ENCODE measurements at regions not wholly inside any gene's neighbourhood (a gene's known extent, or its start where the extent isn't known, plus 50 kb on each side); places are given as distances from the start of the nearest gene placed in this dataset.

DNA sequence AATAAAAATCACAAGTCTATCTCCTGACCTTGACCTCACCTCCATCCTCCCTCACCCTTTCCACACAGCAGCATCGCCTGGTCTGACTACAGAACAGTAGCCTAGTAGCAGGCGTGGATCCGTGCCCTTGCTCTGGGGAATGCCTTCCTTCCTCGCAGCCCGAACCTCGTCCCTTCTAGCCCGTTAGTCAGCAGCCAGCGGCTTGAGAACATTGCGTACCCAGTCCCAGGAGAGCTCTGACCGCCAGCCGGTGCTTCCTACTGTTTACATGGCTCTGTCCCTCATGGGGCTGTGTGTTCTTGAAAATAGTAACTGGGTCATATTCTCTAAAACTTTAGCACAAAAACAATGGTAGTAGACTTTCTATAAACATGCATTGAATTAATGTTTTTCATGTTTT is 682.7 kb upstream of the IGFBP3 start:
- Mint-ChIP-seq H3K4me3 (no peak overlapping the region), H3K27me3 (no peaks in the 10 kb centered on the region), H3K27ac (no peak overlapping the region), H3K9me3 (ENCODE audit: insufficient read depth) (no peaks in the 10 kb centered on the region), H3K4me1 (no peaks in the 10 kb centered on the region)
- no peak overlapping the region for H3K4me2 ChIP-seq (replicated peaks; ENCODE audit: low read depth, low read length, poor library complexity, severe bottlenecking)
- no peak overlapping the region for H3K4me3 ChIP-seq (ENCODE audit: control extremely low read depth in 1 of 5, extremely low read depth in 1 of 5, insufficient read depth in 1 of 5, low read depth in 2 of 5, low read length in 4 of 5)
- ChIA-PET CTCF (no interaction called here), POLR2A (no interaction called here)
- TF ChIP-seq, protein P1, sequence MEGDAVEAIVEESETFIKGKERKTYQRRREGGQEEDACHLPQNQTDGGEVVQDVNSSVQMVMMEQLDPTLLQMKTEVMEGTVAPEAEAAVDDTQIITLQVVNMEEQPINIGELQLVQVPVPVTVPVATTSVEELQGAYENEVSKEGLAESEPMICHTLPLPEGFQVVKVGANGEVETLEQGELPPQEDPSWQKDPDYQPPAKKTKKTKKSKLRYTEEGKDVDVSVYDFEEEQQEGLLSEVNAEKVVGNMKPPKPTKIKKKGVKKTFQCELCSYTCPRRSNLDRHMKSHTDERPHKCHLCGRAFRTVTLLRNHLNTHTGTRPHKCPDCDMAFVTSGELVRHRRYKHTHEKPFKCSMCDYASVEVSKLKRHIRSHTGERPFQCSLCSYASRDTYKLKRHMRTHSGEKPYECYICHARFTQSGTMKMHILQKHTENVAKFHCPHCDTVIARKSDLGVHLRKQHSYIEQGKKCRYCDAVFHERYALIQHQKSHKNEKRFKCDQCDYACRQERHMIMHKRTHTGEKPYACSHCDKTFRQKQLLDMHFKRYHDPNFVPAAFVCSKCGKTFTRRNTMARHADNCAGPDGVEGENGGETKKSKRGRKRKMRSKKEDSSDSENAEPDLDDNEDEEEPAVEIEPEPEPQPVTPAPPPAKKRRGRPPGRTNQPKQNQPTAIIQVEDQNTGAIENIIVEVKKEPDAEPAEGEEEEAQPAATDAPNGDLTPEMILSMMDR (IDR thresholded peaks at IDR 0.05): no peak
- no peak for TF ChIP-seq EZH2 (IDR thresholded peaks at IDR 0.05; ENCODE audit: borderline replicate concordance, insufficient read depth, low read depth, low read length, poor library complexity, severe bottlenecking)
- no peaks in the 10 kb centered on the region for H4K20me1 ChIP-seq (ENCODE audit: control insufficient read depth, insufficient read depth, low read length, poor library complexity, severe bottlenecking)
- H3K27ac ChIP-seq (ENCODE audit: low read length in 2 of 2): no peak overlapping the region
- no peaks in the 10 kb centered on the region for H3K4me1 ChIP-seq (ENCODE audit: control insufficient read depth in 2 of 2, insufficient read depth in 2 of 2, low read length in 2 of 2)
- WGBS (ENCODE audit: insufficient coverage): 78% methylated on average over 8 of the region's 11 CpGs
- no peaks in the 10 kb centered on the region for H3K36me3 ChIP-seq (replicated peaks in 1 of 2; ENCODE audit: control extremely low read depth in 1 of 2, control insufficient read depth in 1 of 2, extremely low read depth in 1 of 2, insufficient read depth in 2 of 2, low read length in 1 of 2)
- intact Hi-C loops (cut with micrococcal nuclease): no loop called here
- H3K79me2 ChIP-seq (ENCODE audit: control insufficient read depth, insufficient read depth, low read length): no peaks in the 10 kb centered on the region
- no peak overlapping the region for H3K9ac ChIP-seq (ENCODE audit: low read length)
- ATAC-seq (ENCODE audit: low read depth) (no peak), DNase-seq (no peak)
- no peaks in the 10 kb centered on the region for H3K27me3 ChIP-seq (replicated peaks in 1 of 4; ENCODE audit: control extremely low read depth in 1 of 4, control insufficient read depth in 3 of 4, insufficient read depth in 4 of 4, low read length in 3 of 4)
- H2AFZ ChIP-seq (ENCODE audit: insufficient read depth, low read depth, low read length, poor library complexity, severe bottlenecking): no peak overlapping the region
- peaks cover 0 to 10% (median 0%) of the 10 kb centered on the region in 3 donors for H3K9me3 ChIP-seq (ENCODE audit: control extremely low read depth in 1 of 3, control insufficient read depth in 2 of 3, insufficient read depth in 1 of 3, low read length in 2 of 3)

DNA sequence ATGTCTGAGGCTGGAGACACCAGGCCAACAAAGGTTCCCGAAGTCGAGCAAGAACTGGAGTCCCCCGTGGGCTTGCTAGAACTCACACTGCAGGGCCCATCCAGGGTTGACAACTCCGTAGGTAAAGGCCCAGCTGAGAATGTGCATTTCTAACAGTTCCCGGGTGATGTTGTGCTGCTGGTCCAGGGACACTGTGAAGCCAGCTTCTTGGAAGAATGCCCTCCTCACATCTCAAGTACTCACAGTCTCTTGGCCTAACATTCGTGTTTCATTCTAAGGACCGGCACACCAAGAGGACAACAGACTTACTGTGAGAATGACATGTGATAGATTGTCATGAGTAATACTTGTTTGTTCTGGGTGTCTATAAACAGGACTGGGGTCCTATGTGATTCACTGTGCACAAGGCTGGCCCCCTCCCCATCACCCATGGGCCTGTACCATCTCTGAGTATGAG is 682.3 kb upstream of the IGFBP3 start:
- ChIA-PET CTCF (no interaction called here), POLR2A (no interaction called here)
- no peaks in the 10 kb centered on the region for H3K36me3 ChIP-seq (replicated peaks in 1 of 2; ENCODE audit: control extremely low read depth in 1 of 2, control insufficient read depth in 1 of 2, extremely low read depth in 1 of 2, insufficient read depth in 2 of 2, low read length in 1 of 2)
- no peak overlapping the region for H3K4me3 ChIP-seq (ENCODE audit: control extremely low read depth in 1 of 5, extremely low read depth in 1 of 5, insufficient read depth in 1 of 5, low read depth in 2 of 5, low read length in 4 of 5)
- no peaks in the 10 kb centered on the region for H3K4me1 ChIP-seq (ENCODE audit: control insufficient read depth in 2 of 2, insufficient read depth in 2 of 2, low read length in 2 of 2)
- no peaks in the 10 kb centered on the region for H3K9me3 Mint-ChIP-seq (ENCODE audit: insufficient read depth)
- no peaks in the 10 kb centered on the region for H3K4me1 Mint-ChIP-seq
- H3K79me2 ChIP-seq (ENCODE audit: control insufficient read depth, insufficient read depth, low read length): no peaks in the 10 kb centered on the region
- DNase-seq (no peak), ATAC-seq (ENCODE audit: low read depth) (no peak)
- TF ChIP-seq, protein P1 (IDR thresholded peaks at IDR 0.05): no peak
- TF ChIP-seq EZH2 (IDR thresholded peaks at IDR 0.05; ENCODE audit: borderline replicate concordance, insufficient read depth, low read depth, low read length, poor library complexity, severe bottlenecking): no peak
- H3K4me3 Mint-ChIP-seq: no peak overlapping the region
- H3K27me3 Mint-ChIP-seq: no peaks in the 10 kb centered on the region
- no peak overlapping the region for H3K27ac Mint-ChIP-seq
- 96% methylated on average over 5 of the region's 7 CpGs for WGBS (ENCODE audit: insufficient coverage)
- H2AFZ ChIP-seq (ENCODE audit: insufficient read depth, low read depth, low read length, poor library complexity, severe bottlenecking): no peak overlapping the region
- H3K27me3 ChIP-seq (replicated peaks in 1 of 4; ENCODE audit: control extremely low read depth in 1 of 4, control insufficient read depth in 3 of 4, insufficient read depth in 4 of 4, low read length in 3 of 4): no peaks in the 10 kb centered on the region
- H3K4me2 ChIP-seq (replicated peaks; ENCODE audit: low read depth, low read length, poor library complexity, severe bottlenecking): no peak overlapping the region
- no peaks in the 10 kb centered on the region for H4K20me1 ChIP-seq (ENCODE audit: control insufficient read depth, insufficient read depth, low read length, poor library complexity, severe bottlenecking)
- H3K9me3 ChIP-seq (ENCODE audit: control extremely low read depth in 1 of 3, control insufficient read depth in 2 of 3, insufficient read depth in 1 of 3, low read length in 2 of 3): peaks cover 0 to 10% (median 0%) of the 10 kb centered on the region in 3 donors
- no peak overlapping the region for H3K9ac ChIP-seq (ENCODE audit: low read length)
- H3K27ac ChIP-seq (ENCODE audit: low read length in 2 of 2): no peak overlapping the region
- intact Hi-C loops (cut with micrococcal nuclease): no loop called here
